ENCODE measurements at regions not wholly inside any gene's neighbourhood (a gene's known extent, or its start where the extent isn't known, plus 50 kb on each side); places are given as distances from the start of the nearest gene placed in this dataset.

DNA sequence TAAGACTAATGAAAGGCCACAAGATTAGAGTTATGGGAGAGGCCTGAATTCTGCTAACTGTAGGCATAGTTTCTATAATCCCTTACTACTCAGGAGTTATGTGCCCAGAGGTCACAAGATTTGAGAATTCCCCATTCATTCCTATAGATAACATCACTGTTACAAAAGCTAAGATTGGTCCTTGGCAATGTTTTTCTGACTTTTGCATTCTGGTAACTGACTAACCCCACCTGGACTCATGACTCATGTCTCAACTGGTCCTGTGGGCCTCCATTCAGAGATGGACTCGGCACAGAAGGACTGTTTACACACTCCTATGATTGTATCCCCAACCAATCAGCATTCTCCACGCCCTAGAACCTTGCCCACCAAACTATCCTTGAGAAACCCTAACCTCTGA is 249.0 kb upstream of the ZP4 start:
- TF ChIP-seq, protein P1, sequence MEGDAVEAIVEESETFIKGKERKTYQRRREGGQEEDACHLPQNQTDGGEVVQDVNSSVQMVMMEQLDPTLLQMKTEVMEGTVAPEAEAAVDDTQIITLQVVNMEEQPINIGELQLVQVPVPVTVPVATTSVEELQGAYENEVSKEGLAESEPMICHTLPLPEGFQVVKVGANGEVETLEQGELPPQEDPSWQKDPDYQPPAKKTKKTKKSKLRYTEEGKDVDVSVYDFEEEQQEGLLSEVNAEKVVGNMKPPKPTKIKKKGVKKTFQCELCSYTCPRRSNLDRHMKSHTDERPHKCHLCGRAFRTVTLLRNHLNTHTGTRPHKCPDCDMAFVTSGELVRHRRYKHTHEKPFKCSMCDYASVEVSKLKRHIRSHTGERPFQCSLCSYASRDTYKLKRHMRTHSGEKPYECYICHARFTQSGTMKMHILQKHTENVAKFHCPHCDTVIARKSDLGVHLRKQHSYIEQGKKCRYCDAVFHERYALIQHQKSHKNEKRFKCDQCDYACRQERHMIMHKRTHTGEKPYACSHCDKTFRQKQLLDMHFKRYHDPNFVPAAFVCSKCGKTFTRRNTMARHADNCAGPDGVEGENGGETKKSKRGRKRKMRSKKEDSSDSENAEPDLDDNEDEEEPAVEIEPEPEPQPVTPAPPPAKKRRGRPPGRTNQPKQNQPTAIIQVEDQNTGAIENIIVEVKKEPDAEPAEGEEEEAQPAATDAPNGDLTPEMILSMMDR (conservative IDR thresholded peaks at IDR 0.05; ENCODE audit: low read length) = no peak
- no peak for TF ChIP-seq EZH2phosphoT487 (IDR thresholded peaks at IDR 0.05; ENCODE audit: borderline replicate concordance)
